ENCODE measurements at regions not wholly inside any gene's neighbourhood (a gene's known extent, or its start where the extent isn't known, plus 50 kb on each side); places are given as distances from the start of the nearest gene placed in this dataset.
"Not testable (repeated sequence)": the region's sequence is repeated elsewhere in the genome, so short reads cannot be mapped to it uniquely, and the experiment has no call there.

DNA sequence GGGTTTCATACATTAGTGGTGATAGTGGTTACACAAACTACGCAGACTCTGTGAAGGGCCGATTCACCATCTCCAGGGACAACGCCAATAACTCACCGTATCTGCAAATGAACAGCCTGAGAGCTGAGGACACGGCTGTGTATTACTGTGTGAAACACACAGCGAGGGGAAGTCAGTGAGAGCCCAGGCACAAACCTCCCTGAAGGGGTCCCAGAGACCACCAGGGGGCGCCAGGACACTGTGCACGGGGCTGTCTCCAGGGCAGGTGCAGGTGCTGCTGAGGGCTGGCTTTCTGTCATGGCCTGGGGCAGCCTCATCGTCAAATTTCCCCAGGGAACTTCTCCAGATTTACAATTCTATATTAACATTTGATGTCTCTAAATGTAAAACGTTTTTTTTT lies 184.6 kb upstream of the TP53TG3C start:
- H3K27ac ChIP-seq; H3K36me3 ChIP-seq; ATAC-seq (ENCODE audit: low FRiP score in 2 of 2); H3K4me1 ChIP-seq; H3K9me3 ChIP-seq; H3K27me3 ChIP-seq; H3K4me3 ChIP-seq: not testable (repeated sequence)
- peak; percentile 20 to 23 for DNase-seq
- WGBS, 2 donors = 15% methylated on average over 4 of the region's 10 CpGs; no CpG with 5 or more reads in 1 of the 2 donors

- WGBS, 2 donors = 63 to 71% methylated on average over 14 to 15 of the region's 15 CpGs
- not testable (repeated sequence) for H3K27ac ChIP-seq; H3K27me3 ChIP-seq; ATAC-seq (ENCODE audit: low FRiP score in 2 of 2); H3K4me3 ChIP-seq; H3K9me3 ChIP-seq; H3K4me1 ChIP-seq; H3K36me3 ChIP-seq
- peak in 1 of 2 donors; percentile 56 for DNase-seq
Observed at GRCh38 chr16:33027121-33027520, 166.9 kb upstream of the TP53TG3C start.

DNA sequence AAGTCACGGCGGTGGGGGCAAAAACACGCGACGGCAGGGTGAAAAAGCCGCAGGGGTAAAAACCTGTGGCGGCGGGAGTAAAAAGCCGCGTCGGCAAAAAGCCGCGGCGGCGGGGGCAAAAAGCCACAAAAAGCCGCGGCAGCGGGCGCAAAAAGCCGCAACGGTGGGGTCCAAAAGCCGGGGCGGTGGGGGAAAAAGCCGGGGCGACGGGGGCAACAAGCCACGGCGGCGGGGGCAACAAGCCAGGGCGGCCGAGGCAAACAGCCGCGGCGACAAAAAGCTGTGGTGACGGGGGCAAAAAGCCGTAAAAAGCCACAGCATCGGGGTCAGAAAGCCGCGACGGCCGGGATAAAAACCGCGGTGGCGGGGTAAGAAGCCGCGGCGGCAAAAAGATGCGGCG lies 166.1 kb upstream of the TP53TG3C start:
- H3K9me3 ChIP-seq; H3K4me3 ChIP-seq; H3K27me3 ChIP-seq; H3K27ac ChIP-seq; ATAC-seq (ENCODE audit: low FRiP score in 2 of 2); H3K4me1 ChIP-seq; H3K36me3 ChIP-seq: not testable (repeated sequence)
- WGBS, 2 donors = 31 to 56% methylated on average over 23 to 31 of the region's 49 CpGs
- DNase-seq = peak in 1 of 2 donors; percentile 42

DNA sequence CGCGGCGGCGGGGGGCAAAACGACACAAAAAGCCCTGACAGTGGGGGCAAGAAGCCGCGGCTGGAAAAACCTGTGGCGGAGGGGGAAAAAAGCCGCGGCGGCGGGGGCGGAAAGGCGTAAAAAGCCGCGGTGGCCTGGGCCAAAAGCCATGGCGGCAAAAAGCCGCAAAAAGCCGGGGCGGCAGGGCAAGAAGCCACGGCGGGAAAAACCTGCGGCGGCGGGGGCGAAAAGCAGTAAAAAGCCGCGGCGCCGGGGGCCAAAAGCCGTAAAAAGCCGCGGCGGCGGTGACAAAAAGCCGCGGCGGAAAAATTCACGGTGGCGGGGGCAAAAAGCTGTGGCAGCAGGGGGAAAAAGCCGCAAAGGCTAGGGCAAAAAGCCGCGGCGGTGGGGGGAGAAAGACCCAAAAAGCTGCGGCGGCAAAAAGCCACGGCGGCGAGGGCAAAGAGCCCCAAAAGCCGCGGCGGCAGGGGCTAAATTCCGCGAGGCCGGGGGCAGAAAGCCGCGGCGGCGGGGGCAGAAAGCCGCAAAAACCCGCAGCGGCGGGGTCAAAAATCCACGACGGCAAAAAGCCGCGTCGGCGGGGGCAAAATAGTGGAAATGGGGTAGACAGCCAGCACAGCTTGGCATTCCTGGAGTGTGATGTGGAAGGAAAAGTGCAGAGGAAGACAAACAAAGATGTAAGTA lies 165.2 kb upstream of the TP53TG3C start:
- DNase-seq = peak in 1 of 2 donors; percentile 56
- not testable (repeated sequence) for H3K27ac ChIP-seq; H3K9me3 ChIP-seq; H3K27me3 ChIP-seq; H3K36me3 ChIP-seq; H3K4me1 ChIP-seq; ATAC-seq (ENCODE audit: low FRiP score in 2 of 2); H3K4me3 ChIP-seq
- 48 to 54% methylated on average over 45 to 64 of the region's 69 CpGs for WGBS, 2 donors

GRCh38 chr16:33048849-33049248 lies 145.2 kb upstream of the TP53TG3C start:
- not testable (repeated sequence) for ATAC-seq (ENCODE audit: low FRiP score in 2 of 2); H3K36me3 ChIP-seq; H3K27ac ChIP-seq; H3K27me3 ChIP-seq; H3K9me3 ChIP-seq; H3K4me1 ChIP-seq; H3K4me3 ChIP-seq; DNase-seq
- 35 to 44% methylated on average over 4 of the region's 4 CpGs for WGBS, 2 donors

DNA sequence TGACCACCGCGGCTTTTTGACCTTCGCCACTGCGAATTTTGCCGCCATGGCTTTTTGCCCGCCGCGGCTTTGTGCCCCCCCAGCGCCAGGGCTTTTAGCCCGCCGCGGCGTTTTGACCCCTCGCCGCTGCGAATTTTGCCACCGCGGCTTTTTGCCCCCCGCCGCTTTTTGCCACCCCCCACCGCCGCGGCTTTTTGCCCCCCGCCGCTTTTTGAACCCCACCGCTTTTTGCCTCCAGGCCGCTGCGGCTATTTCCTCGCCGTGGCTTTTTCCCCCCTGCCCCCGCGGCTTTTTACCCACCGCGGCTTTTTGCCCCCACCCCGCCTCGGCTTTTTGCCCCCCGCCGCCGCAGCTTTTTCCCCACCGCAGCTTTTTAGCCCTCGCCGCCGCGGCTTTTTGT lies 134.8 kb upstream of the TP53TG3C start:
- TF ChIP-seq POLR2AphosphoS5 (IDR thresholded peaks at IDR 0.05) (no peak), EP300 (IDR thresholded peaks at IDR 0.05) (no peak), POLR2A (IDR thresholded peaks at IDR 0.05) (no peak)
- TF ChIP-seq, protein P1, sequence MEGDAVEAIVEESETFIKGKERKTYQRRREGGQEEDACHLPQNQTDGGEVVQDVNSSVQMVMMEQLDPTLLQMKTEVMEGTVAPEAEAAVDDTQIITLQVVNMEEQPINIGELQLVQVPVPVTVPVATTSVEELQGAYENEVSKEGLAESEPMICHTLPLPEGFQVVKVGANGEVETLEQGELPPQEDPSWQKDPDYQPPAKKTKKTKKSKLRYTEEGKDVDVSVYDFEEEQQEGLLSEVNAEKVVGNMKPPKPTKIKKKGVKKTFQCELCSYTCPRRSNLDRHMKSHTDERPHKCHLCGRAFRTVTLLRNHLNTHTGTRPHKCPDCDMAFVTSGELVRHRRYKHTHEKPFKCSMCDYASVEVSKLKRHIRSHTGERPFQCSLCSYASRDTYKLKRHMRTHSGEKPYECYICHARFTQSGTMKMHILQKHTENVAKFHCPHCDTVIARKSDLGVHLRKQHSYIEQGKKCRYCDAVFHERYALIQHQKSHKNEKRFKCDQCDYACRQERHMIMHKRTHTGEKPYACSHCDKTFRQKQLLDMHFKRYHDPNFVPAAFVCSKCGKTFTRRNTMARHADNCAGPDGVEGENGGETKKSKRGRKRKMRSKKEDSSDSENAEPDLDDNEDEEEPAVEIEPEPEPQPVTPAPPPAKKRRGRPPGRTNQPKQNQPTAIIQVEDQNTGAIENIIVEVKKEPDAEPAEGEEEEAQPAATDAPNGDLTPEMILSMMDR (IDR thresholded peaks at IDR 0.05) = no peak
- Histone ChIP-seq H3K4me3 (no peak overlapping the region), H3K4me1 (no peaks in the 10 kb centered on the region), H3K36me3 (no peaks in the 10 kb centered on the region), H3K9me3 (no peaks in the 10 kb centered on the region), H3K27me3 (no peaks in the 10 kb centered on the region), H3K27ac (no peak overlapping the region)
- 34 to 35% methylated on average over 11 to 40 of the region's 44 CpGs for WGBS, 2 donors
- DNase-seq = peak in 1 of 2 donors; percentile 27
- no peak for ATAC-seq (ENCODE audit: low FRiP score in 2 of 2)

DNA sequence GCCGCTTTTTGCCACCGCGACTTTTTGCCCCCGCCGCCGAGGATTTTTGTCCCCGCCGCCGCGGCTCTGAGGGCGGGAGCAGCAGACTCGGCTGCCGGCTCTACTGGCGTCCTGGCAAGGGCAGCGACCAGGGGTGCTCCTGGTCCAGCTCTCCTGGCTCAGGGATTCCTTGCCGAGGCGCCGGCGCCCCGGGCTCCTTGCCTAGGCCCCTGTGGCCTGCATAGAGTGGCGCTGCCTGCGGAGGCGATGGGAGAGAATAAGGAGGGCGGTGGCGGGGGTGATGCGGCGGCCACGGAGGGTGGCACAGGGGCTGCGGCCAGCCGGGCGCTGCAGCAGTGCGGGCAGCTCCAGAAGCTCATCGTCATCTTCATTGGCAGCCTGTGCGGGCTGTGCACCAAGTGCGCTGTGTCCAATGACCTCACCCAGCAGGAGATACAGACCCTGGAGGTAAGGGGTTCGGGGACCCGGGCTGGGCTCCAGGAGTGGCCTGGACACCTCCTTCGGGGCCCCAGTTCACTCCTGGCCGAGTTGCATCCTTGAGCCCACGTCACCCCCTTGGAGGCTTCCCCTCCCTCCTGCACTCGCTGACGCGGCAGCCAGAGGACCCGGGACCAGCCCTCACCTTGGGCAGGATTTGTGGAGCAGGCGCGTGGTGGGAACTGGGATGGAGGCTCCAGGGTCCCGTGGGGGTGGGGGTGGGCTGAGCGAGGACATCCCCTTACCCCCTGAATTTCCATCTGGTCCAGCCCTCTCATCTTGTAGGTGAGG lies 134.2 kb upstream of the TP53TG3C start:
- DNase-seq = peak in 1 of 2 donors; percentile 52
- H3K36me3 ChIP-seq; ATAC-seq (ENCODE audit: low FRiP score in 2 of 2); H3K27ac ChIP-seq; H3K4me3 ChIP-seq; H3K27me3 ChIP-seq; H3K4me1 ChIP-seq; H3K9me3 ChIP-seq: not testable (repeated sequence)
- WGBS, 2 donors = 62% methylated on average over 14 of the region's 48 CpGs; no CpG with 5 or more reads in 1 of the 2 donors

- not testable (repeated sequence) for H3K4me3 ChIP-seq, DNase-seq
- WGBS, 2 donors = 71 to 84% methylated on average over 3 of the region's 3 CpGs
Observed at GRCh38 chr16:33062763-33063162, 131.3 kb upstream of the TP53TG3C start.

GRCh38 chr16:33063365-33064170 lies 130.5 kb upstream of the TP53TG3C start:
- not testable (repeated sequence) for ATAC-seq (ENCODE audit: low FRiP score in 2 of 2); H3K27ac ChIP-seq; H3K4me1 ChIP-seq; H3K36me3 ChIP-seq; H3K9me3 ChIP-seq; H3K27me3 ChIP-seq; DNase-seq; H3K4me3 ChIP-seq
- 59 to 100% methylated on average over 1 of the region's 1 CpG for WGBS, 2 donors

More at GRCh38 chr16:33062763-33063162, 131.3 kb upstream of the TP53TG3C start:
- H3K27ac ChIP-seq; H3K27me3 ChIP-seq; H3K9me3 ChIP-seq; H3K4me1 ChIP-seq; H3K36me3 ChIP-seq; ATAC-seq (ENCODE audit: low FRiP score in 2 of 2): not testable (repeated sequence)

DNA sequence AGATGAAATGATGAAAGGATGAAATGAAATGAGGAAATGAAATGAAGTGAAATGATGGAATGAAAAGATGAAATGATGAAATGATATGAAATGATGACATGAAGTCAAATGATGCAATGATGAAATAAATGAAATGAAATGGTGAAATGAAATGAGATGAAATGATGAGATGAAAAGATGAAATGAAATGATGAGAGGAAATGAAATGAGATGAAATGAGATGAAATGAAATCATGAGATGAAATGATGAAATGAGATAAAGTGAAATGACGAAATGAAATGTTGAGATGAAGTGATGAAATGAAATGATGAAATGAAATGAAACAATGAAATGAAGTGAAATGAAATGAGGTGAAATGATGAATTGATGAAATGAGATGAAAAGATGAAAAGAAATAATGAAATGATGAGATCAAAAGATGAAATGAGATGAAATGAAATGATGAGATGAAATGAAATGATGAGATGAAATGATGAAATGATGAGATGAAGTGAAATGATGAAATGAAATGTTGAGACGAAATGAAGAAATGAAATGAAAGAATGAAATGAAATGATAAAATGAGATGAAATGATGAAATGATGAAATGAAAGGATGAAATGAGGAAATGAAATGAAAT lies 129.5 kb upstream of the TP53TG3C start:
- H3K4me3 ChIP-seq; ATAC-seq (ENCODE audit: low FRiP score in 2 of 2); H3K27ac ChIP-seq; H3K9me3 ChIP-seq; H3K36me3 ChIP-seq; H3K27me3 ChIP-seq; H3K4me1 ChIP-seq; DNase-seq: not testable (repeated sequence)
- 34 to 47% methylated on average over 2 of the region's 2 CpGs for WGBS, 2 donors

Data from upper lobe of left lung (tissue), 6 donors.